GM19395 (cell line): ENCODE measurements at regions not wholly inside any gene's neighbourhood (a gene's known extent, or its start where the extent isn't known, plus 50 kb on each side); places are given as distances from the start of the nearest gene placed in this dataset.

ENCODE experiments used
- ATAC-seq: cut with Tn5 transposase; IDR thresholded peaks from one replicate; pipeline ENCODE4 v1.9.1; 2021; ENCODE audit warnings: mild to moderate bottlenecking, moderate library complexity; ENCODE audit not compliant: unreplicated experiment

DNA sequence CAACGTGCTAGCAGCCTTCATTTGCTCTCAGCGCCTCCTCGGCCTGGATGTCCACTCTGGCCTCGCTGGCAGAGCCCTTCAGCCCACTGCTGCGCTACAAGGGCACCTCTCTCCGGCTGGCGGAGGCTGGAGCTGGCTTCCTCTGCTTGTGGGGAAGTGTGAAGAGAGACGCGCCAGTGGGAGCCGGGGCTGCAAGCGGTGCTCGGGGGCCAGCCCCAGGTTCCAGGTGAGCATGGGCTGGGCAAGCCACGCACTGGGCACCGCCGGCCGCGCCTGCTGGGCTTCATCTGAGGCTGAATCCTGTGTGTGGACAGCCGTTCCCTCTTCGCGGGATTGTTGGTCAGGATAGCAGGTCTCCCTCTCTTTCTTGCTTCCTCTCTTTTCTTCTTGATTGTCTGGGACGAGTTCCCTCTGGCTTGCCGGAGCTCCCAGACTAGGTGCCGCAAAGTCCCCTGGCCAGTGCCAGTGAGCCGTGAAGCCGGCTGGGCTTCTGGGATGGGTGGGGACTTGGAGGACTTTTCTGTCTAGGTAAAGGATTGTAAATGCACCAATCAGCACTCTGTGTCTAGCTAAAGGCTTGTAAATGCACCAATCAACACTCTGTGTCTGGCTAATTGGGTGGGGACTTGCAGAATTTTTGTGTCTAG lies 165.0 kb downstream of the HEPH start:
- ATAC-seq, result no peak

DNA sequence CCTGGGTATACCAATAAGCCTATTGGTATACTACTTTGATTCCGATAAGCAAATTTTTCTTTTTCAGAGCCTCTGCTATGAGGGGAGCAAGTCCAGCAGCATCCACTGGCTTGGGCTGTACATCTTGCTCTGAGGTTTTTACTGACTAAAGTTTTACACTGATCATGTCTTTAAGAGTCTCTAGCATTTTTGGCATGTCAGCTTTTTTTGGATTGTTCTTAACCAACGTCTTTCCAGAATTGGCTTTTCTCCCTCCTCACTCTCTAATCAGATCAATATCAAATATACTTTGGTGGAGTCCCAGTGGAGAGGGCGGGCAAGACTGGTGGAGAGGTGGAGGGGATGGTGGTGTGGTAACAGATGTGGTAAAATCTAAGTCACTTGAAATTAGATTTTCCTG lies 196.8 kb downstream of the HEPH start:
- no peak for ATAC-seq

DNA sequence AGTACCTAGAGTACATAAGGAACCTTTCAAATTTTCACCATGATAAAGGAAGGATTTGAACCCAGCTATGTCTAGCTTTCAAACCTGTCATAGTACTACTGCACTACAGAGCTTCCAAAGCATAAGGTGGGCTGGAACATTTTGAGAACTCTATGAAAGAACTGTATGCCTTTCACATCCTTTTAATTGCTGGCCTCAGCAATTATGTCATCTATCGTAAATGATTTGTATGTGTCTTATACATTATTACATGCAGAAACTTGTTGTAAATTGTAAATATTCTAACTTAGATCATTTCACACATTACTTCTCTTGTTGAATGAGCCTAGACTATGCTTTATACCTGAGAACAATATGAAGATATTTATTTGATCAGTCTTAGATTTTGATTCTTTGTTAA lies 220.7 kb downstream of the HEPH start:
- ATAC-seq, result no peak

DNA sequence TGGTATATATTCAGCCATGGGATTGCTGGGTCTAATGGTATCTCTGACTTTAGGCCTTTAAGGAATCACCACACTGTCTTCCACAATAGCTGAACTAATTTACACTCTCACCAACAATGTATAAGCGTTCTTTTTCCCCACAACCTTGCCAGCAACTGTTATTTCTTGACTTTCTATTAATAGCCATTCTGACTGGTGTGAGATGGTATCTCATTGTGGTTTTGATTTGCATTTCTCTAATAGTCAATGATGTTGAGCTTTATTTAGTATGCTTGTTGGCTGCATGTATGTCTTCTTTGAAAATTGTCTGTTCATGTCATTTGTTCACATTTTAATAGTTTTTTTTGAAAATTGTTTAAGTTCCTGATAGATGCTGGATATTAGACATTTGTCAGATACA lies 235.2 kb downstream of the HEPH start:
- ATAC-seq, result no peak

DNA sequence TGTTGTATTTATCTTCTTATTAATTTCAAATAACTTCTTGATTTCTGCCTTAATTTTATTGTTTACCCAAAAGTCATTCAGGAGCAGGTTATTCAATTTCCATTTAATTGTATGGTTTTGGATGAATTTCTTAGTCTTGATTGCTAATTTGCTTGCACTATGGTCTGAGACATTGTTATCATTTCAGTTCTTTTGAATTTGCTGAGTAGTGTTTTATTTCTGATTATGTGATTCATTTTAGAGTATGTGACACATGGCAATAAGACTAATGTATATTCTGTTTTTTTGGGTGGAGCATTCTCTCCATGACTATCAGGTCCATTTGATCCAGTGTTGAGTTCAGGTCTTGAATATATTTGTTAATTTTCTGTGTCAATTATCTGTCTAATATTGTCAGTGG lies 236.7 kb downstream of the EDA2R start:
- no peak for ATAC-seq

DNA sequence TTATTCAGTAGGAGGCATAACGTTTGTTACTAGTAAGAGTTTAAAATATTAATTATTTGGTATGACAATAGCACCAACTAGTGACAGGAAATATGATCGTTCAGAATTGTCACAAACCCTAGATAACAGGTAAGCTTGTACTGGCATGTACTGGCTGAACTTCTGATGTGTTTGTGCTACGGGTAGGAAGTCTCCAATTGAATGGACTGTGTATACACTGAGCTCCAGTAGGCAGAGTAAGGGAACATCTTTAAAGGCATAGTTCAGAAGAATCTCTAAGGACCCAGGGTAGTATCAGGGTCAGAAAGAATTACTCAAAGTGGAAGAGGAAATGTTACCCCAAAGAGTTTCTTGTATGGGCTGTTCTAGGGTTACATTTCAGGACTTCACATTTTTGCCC lies 230.4 kb downstream of the EDA2R start:
- peak; percentile 78 for ATAC-seq

DNA sequence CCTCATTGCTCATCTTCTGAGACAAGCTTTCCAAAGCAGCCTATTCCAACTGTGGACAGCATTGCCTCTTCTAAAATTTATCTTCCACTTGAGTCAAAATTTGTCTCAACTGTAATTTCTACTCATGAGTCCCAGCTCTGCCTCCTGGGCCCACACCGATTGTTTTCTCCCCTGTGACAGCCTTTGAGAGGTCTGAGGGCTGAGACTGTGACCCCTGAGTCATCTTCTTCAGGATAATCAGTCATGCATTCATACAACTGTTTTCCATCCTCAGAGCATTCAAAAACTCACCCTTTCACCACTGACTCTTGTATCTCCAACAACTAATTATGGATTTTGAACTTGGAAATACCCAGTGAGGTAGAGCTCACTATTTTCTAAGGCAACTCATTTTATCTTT lies 228.1 kb downstream of the EDA2R start:
- ATAC-seq, result no peak
